H1 (cell line): ENCODE measurements at regions not wholly inside any gene's neighbourhood (a gene's known extent, or its start where the extent isn't known, plus 50 kb on each side); places are given as distances from the start of the nearest gene placed in this dataset.

ENCODE experiments used
- CHD1 ChIP-seq: IDR thresholded peaks from 2 replicates; pipeline ENCODE4 v1.6.1; 2012; ENCODE audit warnings: low read depth, low read length, improper control_type of control experiment
- CHD7 ChIP-seq: fragments of 300-600 bp; sonication (generic); IDR thresholded peaks from 2 replicates; pipeline ENCODE4 v1.7.1; 2012; ENCODE audit warnings: low read length, moderate library complexity, mild to moderate bottlenecking, inconsistent platforms; ENCODE audit not compliant: insufficient replicate concordance
- CTCF ChIP-seq, 3 experiments: IDR thresholded peaks; 1 replicate in 2 of 3; 2 replicates in 1 of 3; pipeline versions ENCODE4 v1.5.1 to v1.6.1; 2011; ENCODE audit warnings: low read length in 3 of 3, mild to moderate bottlenecking in 3 of 3, inconsistent platforms in 2 of 3, low read depth in 1 of 3, moderate library complexity in 1 of 3; ENCODE audit not compliant: insufficient read depth in 1 of 3; ENCODE audit errors: control extremely low read depth in 1 of 3
- TF ChIP-seq, protein P1 (sequence below): IDR thresholded peaks from 2 replicates; pipeline ENCODE4 v1.6.1; 2012; ENCODE audit warnings: low read length, inconsistent platforms

DNA sequence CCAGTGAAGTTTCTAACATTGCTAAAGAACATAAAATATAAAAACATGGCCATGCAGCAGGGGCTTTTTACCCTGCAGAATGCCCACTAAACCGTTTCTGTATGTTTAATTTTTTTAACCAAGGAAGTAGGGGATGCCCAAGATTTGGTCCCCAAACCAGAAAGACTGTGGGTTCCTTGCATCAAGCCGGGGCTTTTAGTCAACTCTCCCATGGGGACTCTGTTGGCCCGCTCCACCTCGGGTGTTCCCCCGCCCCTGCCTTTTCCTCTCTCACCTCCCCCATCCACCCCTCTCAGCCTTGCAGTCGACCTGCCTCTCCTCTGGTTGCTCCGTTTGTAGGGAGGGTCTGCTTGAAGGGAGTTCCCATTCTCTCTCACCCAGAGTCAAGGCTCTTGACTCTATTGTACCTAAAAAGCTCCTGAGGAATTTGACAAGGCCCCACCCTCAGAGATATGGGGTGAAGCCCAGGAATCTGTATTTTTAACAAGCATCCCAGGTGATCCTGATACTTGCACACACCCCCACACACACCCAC, 117.5 kb downstream of the TOMM20 start (continued):
- TF ChIP-seq CHD7 (no peak), CTCF (IDR thresholded peaks at IDR 0.05; ENCODE audit: control extremely low read depth in 1 of 3, insufficient read depth in 1 of 3, low read depth in 1 of 3, low read length in 3 of 3) (no peak), CHD1 (no peak)
- TF ChIP-seq, protein P1, sequence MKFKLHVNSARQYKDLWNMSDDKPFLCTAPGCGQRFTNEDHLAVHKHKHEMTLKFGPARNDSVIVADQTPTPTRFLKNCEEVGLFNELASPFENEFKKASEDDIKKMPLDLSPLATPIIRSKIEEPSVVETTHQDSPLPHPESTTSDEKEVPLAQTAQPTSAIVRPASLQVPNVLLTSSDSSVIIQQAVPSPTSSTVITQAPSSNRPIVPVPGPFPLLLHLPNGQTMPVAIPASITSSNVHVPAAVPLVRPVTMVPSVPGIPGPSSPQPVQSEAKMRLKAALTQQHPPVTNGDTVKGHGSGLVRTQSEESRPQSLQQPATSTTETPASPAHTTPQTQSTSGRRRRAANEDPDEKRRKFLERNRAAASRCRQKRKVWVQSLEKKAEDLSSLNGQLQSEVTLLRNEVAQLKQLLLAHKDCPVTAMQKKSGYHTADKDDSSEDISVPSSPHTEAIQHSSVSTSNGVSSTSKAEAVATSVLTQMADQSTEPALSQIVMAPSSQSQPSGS = no peak
